Keratinocyte (primary cell): ENCODE measurements at regions not wholly inside any gene's neighbourhood (a gene's known extent, or its start where the extent isn't known, plus 50 kb on each side); places are given as distances from the start of the nearest gene placed in this dataset.

Experiments
- DNase-seq: peaks from one replicate; pipeline ENCODE4 v3.0.0-alpha.2; 2011; ENCODE audit warnings: low read depth, missing footprints, low spot score
- FAIRE-seq: peaks from 2 replicates; lab custom pipeline; 2011; peaks lifted over from hg19 to GRCh38; lab: Jason Lieb, UNC
- H2AFZ ChIP-seq: 2 replicates; pipeline ENCODE4 v1.6.0; 2012; ENCODE audit warnings: low read length, control low read depth, inconsistent platforms; ENCODE audit not compliant: control insufficient read depth
- H3K27ac ChIP-seq: 2 replicates; pipeline ENCODE4 v1.5.1; 2011; ENCODE audit warnings: low read length; ENCODE audit not compliant: control insufficient read depth, insufficient read depth
- H3K27me3 ChIP-seq: 3 replicates; pipeline ENCODE4 v1.6.0; 2011; ENCODE audit warnings: low read length; ENCODE audit not compliant: control insufficient read depth, insufficient read depth; ENCODE audit errors: extremely low read depth
- H3K36me3 ChIP-seq, 2 experiments: 2 replicates in 1 of 2; 3 replicates in 1 of 2; pipeline ENCODE4 v1.5.1; 2011; ENCODE audit warnings: low read length in 2 of 2, mild to moderate bottlenecking in 1 of 2; ENCODE audit not compliant: control insufficient read depth in 2 of 2, insufficient read depth in 2 of 2; ENCODE audit errors: extremely low read depth in 1 of 2
- H3K4me1 ChIP-seq: 3 replicates; pipeline ENCODE4 v1.5.1; 2011; ENCODE audit warnings: low read length; ENCODE audit not compliant: control insufficient read depth, insufficient read depth; ENCODE audit errors: extremely low read depth
- H3K4me2 ChIP-seq: 3 replicates; pipeline ENCODE4 v1.6.0; 2011; ENCODE audit warnings: low read depth, low read length; ENCODE audit not compliant: control insufficient read depth, insufficient read depth; ENCODE audit errors: extremely low read depth
- H3K4me3 ChIP-seq, 3 experiments: fragments of 200-600 bp in 1 of 3; sonication (generic) in 1 of 3; 2 replicates in 2 of 3; 3 replicates in 1 of 3; pipeline ENCODE4 v1.5.1; 2011 to 2016; ENCODE audit warnings: low read length in 3 of 3, mild to moderate bottlenecking in 3 of 3, control low read depth in 2 of 3, inconsistent platforms in 1 of 3, low read depth in 1 of 3, mixed read lengths in 1 of 3, mixed run types in 1 of 3, moderate library complexity in 1 of 3; ENCODE audit not compliant: control insufficient read depth in 2 of 3, insufficient read depth in 2 of 3; ENCODE audit errors: extremely low read depth in 1 of 3
- H3K79me2 ChIP-seq: 2 replicates; pipeline ENCODE4 v1.6.0; 2012; ENCODE audit warnings: low read length; ENCODE audit not compliant: control insufficient read depth, insufficient read depth
- H3K9ac ChIP-seq: 3 replicates; pipeline ENCODE4 v1.6.0; 2011; ENCODE audit warnings: low read length; ENCODE audit not compliant: control insufficient read depth, insufficient read depth; ENCODE audit errors: extremely low read depth
- H3K9me1 ChIP-seq: 3 replicates; pipeline ENCODE4 v1.6.0; 2011; ENCODE audit warnings: low read length; ENCODE audit not compliant: control insufficient read depth, insufficient read depth; ENCODE audit errors: extremely low read depth
- H3K9me3 ChIP-seq: 2 replicates; pipeline ENCODE4 v1.5.1; 2012; ENCODE audit warnings: low read depth, low read length; ENCODE audit not compliant: control insufficient read depth
- H4K20me1 ChIP-seq: 3 replicates; pipeline ENCODE4 v1.6.0; 2011; ENCODE audit warnings: low read length; ENCODE audit not compliant: control insufficient read depth, insufficient read depth; ENCODE audit errors: extremely low read depth
- CTCF ChIP-seq, 3 experiments: IDR thresholded peaks in 1 of 3; conservative IDR thresholded peaks in 1 of 3; optimal IDR thresholded peaks in 1 of 3; 2 replicates in 2 of 3; 3 replicates in 1 of 3; pipeline versions ENCODE3 to v1.5.1; 2011; ENCODE audit warnings: low read length in 3 of 3, mild to moderate bottlenecking in 3 of 3, moderate library complexity in 2 of 3, control low read depth in 1 of 3, inconsistent platforms in 1 of 3; ENCODE audit not compliant: insufficient read depth in 2 of 3; ENCODE audit errors: extremely low read depth in 1 of 3
- EZH2 ChIP-seq: IDR thresholded peaks from one replicate; pipeline ENCODE4 v1.6.1; 2012; ENCODE audit warnings: inconsistent platforms, mild to moderate bottlenecking, low read length, moderate library complexity
- dilution Hi-C: fragments of 300-500 bp; cut with MboI; formaldehyde crosslinking; loops from one replicate; pipeline ENCODE4 v1.7.0; 2020; ENCODE audit warnings: low sequenced_read_pairs; ENCODE audit not compliant: extremely low pct_ligation_motif_present

DNA sequence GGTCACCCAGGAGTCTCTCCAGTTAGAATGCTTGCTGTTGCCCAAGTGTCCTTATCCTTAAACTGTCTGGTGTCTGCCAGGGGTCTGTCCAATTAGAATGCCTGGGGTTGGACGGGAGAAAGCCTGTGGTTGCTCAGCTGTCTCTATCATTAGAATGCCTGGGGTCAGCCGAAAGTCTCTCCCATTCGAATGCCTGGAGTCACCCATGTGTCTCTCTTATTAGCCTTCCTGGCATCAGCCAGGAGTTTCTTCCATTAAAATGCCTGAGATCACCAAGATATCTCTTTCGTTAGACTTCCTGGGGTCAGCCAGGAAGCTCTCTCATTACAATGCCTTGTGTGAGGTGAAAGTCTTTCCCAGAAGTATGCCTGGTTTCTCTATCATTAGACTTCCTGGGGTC is 1521.0 kb downstream of the UQCRFS1 start:
- Histone ChIP-seq H3K4me1 (no peaks in the 10 kb centered on the region), H3K9ac (no peak overlapping the region), H4K20me1 (no peaks in the 10 kb centered on the region), H3K9me3 (no peaks in the 10 kb centered on the region), H3K27ac (no peak overlapping the region), H3K9me1 (no peaks in the 10 kb centered on the region), H3K4me2 (no peak overlapping the region), H3K79me2 (no peaks in the 10 kb centered on the region), H2AFZ (no peak overlapping the region), H3K36me3 (no peaks in the 10 kb centered on the region), H3K4me3 (no peak overlapping the region), H3K27me3 (no peaks in the 10 kb centered on the region)
- dilution Hi-C loops, result no loop called here
- no peak for DNase-seq
- FAIRE-seq, result no peak
- TF ChIP-seq CTCF (optimal IDR thresholded peaks at IDR 0.05 in 1 of 3, IDR thresholded peaks at IDR 0.05 in 1 of 3, conservative IDR thresholded peaks at IDR 0.05 in 1 of 3; ENCODE audit: extremely low read depth in 1 of 3, insufficient read depth in 2 of 3, low read length in 3 of 3) (no peak), EZH2 (no peak)

- no peak overlapping the region for H3K4me3 ChIP-seq
- dilution Hi-C loops, result no loop called here
- H3K27me3 ChIP-seq, result no peaks in the 10 kb centered on the region
- no peak for DNase-seq
- H3K36me3 ChIP-seq, result no peaks in the 10 kb centered on the region
- H3K4me2 ChIP-seq, result no peak overlapping the region
- H3K9ac ChIP-seq, result no peak overlapping the region
- no peaks in the 10 kb centered on the region for H3K79me2 ChIP-seq
- no peak overlapping the region for H3K27ac ChIP-seq
- no peaks in the 10 kb centered on the region for H3K9me1 ChIP-seq
- FAIRE-seq, result no peak
- H2AFZ ChIP-seq, result no peak overlapping the region
- no peaks in the 10 kb centered on the region for H3K4me1 ChIP-seq
- TF ChIP-seq EZH2 (no peak), CTCF (optimal IDR thresholded peaks at IDR 0.05 in 1 of 3, IDR thresholded peaks at IDR 0.05 in 1 of 3, conservative IDR thresholded peaks at IDR 0.05 in 1 of 3; ENCODE audit: extremely low read depth in 1 of 3, insufficient read depth in 2 of 3, low read length in 3 of 3) (no peak)
- no peaks in the 10 kb centered on the region for H3K9me3 ChIP-seq
- no peaks in the 10 kb centered on the region for H4K20me1 ChIP-seq
Observed at GRCh38 chr19:27689734-27690241, 1523.2 kb downstream of the UQCRFS1 start.
